IMR-90 (cell line): ENCODE measurements at regions not wholly inside any gene's neighbourhood (a gene's known extent, or its start where the extent isn't known, plus 50 kb on each side); places are given as distances from the start of the nearest gene placed in this dataset.

ENCODE experiments used
- ATAC-seq: fragments of 200-7000 bp; cut with Tn5 transposase; 2 replicates; pipeline ENCODE4 v1.9.1; 2020; ENCODE audit warnings: low read depth, mild to moderate bottlenecking, moderate library complexity
- BruUV-seq: library from RNA; stranded (reverse); fragments of 400-500 nt; replicated peaks from 2 replicates; lab custom pipeline; 2021; lab: Mats Ljungman, UMichigan
- CTCF ChIA-PET: fragments of 300-600 bp; formaldehyde crosslinking; extraction: SDS; loops from one replicate; lab custom pipeline; 2021; ENCODE audit warnings: antibody characterized with exemption; lab: Yijun Ruan, JAX
- POLR2A ChIA-PET: fragments of 300-600 bp; sonication (Branson Sonifier 250); formaldehyde crosslinking; loops from one replicate; lab custom pipeline; 2022; ENCODE audit warnings: antibody characterized with exemption; ENCODE audit not compliant: unreplicated experiment; lab: Charles Lee
- DNase-seq: peaks from one replicate; pipeline ENCODE4 v3.0.0; 2013
- H2AFZ ChIP-seq: replicated peaks from 2 replicates; pipeline ENCODE3; 2013; ENCODE audit warnings: low read length, mild to moderate bottlenecking; ENCODE audit not compliant: poor library complexity
- H2AK5ac ChIP-seq: 2 replicates; pipeline ENCODE4 v1.6.1; 2013; ENCODE audit warnings: low read depth, low read length, inconsistent platforms
- H2AK9ac ChIP-seq: replicated peaks from 2 replicates; pipeline ENCODE3; 2013; ENCODE audit warnings: mild to moderate bottlenecking, low read depth, low read length, moderate library complexity; ENCODE audit not compliant: poor library complexity
- H2BK120ac ChIP-seq: 2 replicates; pipeline ENCODE4 v1.6.1; 2013; ENCODE audit warnings: low read depth, low read length, inconsistent platforms
- H2BK15ac ChIP-seq: 3 replicates; pipeline ENCODE4 v1.6.1; 2013; ENCODE audit warnings: low read depth, low read length, inconsistent platforms
- H2BK20ac ChIP-seq: 2 replicates; pipeline ENCODE4 v1.6.1; 2013; ENCODE audit warnings: low read depth, mild to moderate bottlenecking, inconsistent platforms, low read length, moderate library complexity
- H2BK5ac ChIP-seq: 2 replicates; pipeline ENCODE4 v1.6.1; 2013; ENCODE audit warnings: mild to moderate bottlenecking, low read depth, low read length, inconsistent platforms; ENCODE audit not compliant: poor library complexity, severe bottlenecking
- H3K14ac ChIP-seq: replicated peaks from 2 replicates; pipeline ENCODE4 v1.6.1; 2013; ENCODE audit warnings: low read depth, low read length, inconsistent platforms
- H3K18ac ChIP-seq: 2 replicates; pipeline ENCODE4 v1.6.1; 2013; ENCODE audit warnings: low read depth, low read length, control low read depth
- H3K23ac ChIP-seq: 2 replicates; pipeline ENCODE4 v1.6.1; 2013; ENCODE audit warnings: low read depth, low read length, inconsistent platforms
- H3K27ac ChIP-seq: 2 replicates; pipeline ENCODE4 v1.5.1; 2013; ENCODE audit warnings: mild to moderate bottlenecking, control low read depth, low read length; ENCODE audit not compliant: insufficient read depth
- H3K27me3 ChIP-seq: 2 replicates; pipeline ENCODE4 v1.6.1; 2013; ENCODE audit warnings: low read length; ENCODE audit not compliant: control insufficient read depth, insufficient read depth
- H3K36me3 ChIP-seq: 2 replicates; pipeline ENCODE4 v1.6.1; 2013; ENCODE audit warnings: low read length, mixed read lengths; ENCODE audit not compliant: control insufficient read depth, insufficient read depth
- H3K4ac ChIP-seq: 2 replicates; pipeline ENCODE4 v1.6.1; 2013; ENCODE audit warnings: low read depth, low read length, inconsistent platforms
- H3K4me1 ChIP-seq: 2 replicates; pipeline ENCODE4 v1.6.1; 2013; ENCODE audit warnings: low read length, mixed read lengths; ENCODE audit not compliant: control insufficient read depth, insufficient read depth
- H3K4me2 ChIP-seq: 2 replicates; pipeline ENCODE4 v1.6.1; 2013; ENCODE audit warnings: low read depth, mild to moderate bottlenecking, control low read depth, low read length, moderate library complexity
- H3K4me3 ChIP-seq: 2 replicates; pipeline ENCODE4 v1.5.1; 2013; ENCODE audit warnings: low read depth, mild to moderate bottlenecking, control low read depth, low read length, moderate library complexity; ENCODE audit not compliant: insufficient read depth
- H3K56ac ChIP-seq: 2 replicates; pipeline ENCODE4 v1.6.1; 2013; ENCODE audit warnings: low read length, inconsistent platforms; ENCODE audit not compliant: insufficient read depth; ENCODE audit errors: extremely low read depth
- H3K79me1 ChIP-seq, 2 experiments: 2 replicates each; pipeline ENCODE4 v1.6.1; 2013; ENCODE audit warnings: low read length in 2 of 2, inconsistent platforms in 1 of 2, low read depth in 1 of 2
- H3K9ac ChIP-seq: 2 replicates; pipeline ENCODE4 v1.6.1; 2013; ENCODE audit warnings: low read depth, low read length, control low read depth
- H3K9me1 ChIP-seq: 2 replicates; pipeline ENCODE4 v1.6.1; 2013; ENCODE audit warnings: low read length, inconsistent platforms; ENCODE audit not compliant: insufficient read depth
- H3K9me3 ChIP-seq: 2 replicates; pipeline ENCODE4 v1.6.1; 2013; ENCODE audit warnings: low read length; ENCODE audit not compliant: control insufficient read depth, insufficient read depth
- H4K20me1 ChIP-seq: 2 replicates; pipeline ENCODE4 v1.6.1; 2013; ENCODE audit warnings: low read length, inconsistent platforms; ENCODE audit not compliant: insufficient read depth
- H4K5ac ChIP-seq: 2 replicates; pipeline ENCODE4 v1.6.1; 2013; ENCODE audit warnings: mild to moderate bottlenecking, low read depth, low read length, control low read depth
- H4K8ac ChIP-seq, 2 experiments: 2 replicates each; pipeline ENCODE4 v1.6.1; 2013; ENCODE audit warnings: low read depth in 2 of 2, low read length in 2 of 2, control low read depth in 1 of 2, inconsistent platforms in 1 of 2
- H4K91ac ChIP-seq: 2 replicates; pipeline ENCODE4 v1.6.1; 2013; ENCODE audit warnings: low read depth, low read length, inconsistent platforms; ENCODE audit not compliant: insufficient read depth
- MXI1 ChIP-seq: IDR thresholded peaks from 2 replicates; pipeline ENCODE4 v1.6.1; 2012; ENCODE audit warnings: low read depth, mild to moderate bottlenecking, low read length, moderate library complexity, borderline replicate concordance
- dilution Hi-C: fragments of 300-500 bp; cut with HindIII; formaldehyde crosslinking; loops from one replicate; pipeline ENCODE4 v1.14.3; 2018; ENCODE audit warnings: low sequenced_read_pairs; ENCODE audit not compliant: unreplicated experiment
- in situ Hi-C: fragments of 300-500 bp; cut with MboI; formaldehyde crosslinking; loops from 3 replicates; pipeline ENCODE4 v1.14.3; 2019; ENCODE audit warnings: low sequenced_read_pairs, inconsistent platforms, mixed read lengths
- intact Hi-C: fragments of 100-400 bp; cut with micrococcal nuclease; formaldehyde crosslinking; loops from 2 replicates; pipeline ENCODE4 v1.10.0; 2022

DNA sequence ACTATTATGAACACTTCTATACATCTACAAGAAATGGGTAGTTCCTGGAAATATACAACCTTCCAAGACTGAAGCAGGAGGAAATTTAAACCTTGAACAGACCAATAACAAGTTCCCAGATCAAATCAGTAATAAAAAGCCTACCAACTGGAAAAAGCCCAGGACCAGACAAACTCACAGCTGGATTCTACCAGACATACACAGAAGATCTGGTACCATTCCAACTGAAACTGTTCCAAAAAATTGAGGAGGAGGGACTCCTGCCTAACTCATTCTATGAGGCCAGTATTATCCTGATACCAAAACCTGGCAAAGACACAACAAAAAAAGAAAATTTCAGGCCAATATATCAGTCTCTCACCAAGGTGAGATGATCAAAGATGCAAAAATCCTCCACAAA is 189.4 kb downstream of the RPS29 start:
- no peak overlapping the region for H4K91ac ChIP-seq
- no peak overlapping the region for H4K8ac ChIP-seq
- POLR2A ChIA-PET: no interaction called here
- no peak for DNase-seq
- H2BK15ac ChIP-seq: no peak overlapping the region
- H3K9me3 ChIP-seq: no peaks in the 10 kb centered on the region
- no peak overlapping the region for H4K5ac ChIP-seq
- no peak overlapping the region for H2BK5ac ChIP-seq
- no peaks in the 10 kb centered on the region for H3K27me3 ChIP-seq
- no peaks in the 10 kb centered on the region for H3K4me1 ChIP-seq
- no peak overlapping the region for H3K4ac ChIP-seq
- H3K4me2 ChIP-seq: no peak overlapping the region
- intact Hi-C loops (no loop called here), in situ Hi-C loops (no loop called here), dilution Hi-C loops (no loop called here)
- no peak overlapping the region for H3K23ac ChIP-seq
- H3K14ac ChIP-seq: no peak overlapping the region
- H3K9ac ChIP-seq: no peak overlapping the region
- no TSS peak for BruUV-seq
- CTCF ChIA-PET: no interaction called here
- H3K18ac ChIP-seq: no peak overlapping the region
- no peaks in the 10 kb centered on the region for H3K36me3 ChIP-seq
- H3K27ac ChIP-seq: no peak overlapping the region
- H3K4me3 ChIP-seq: no peak overlapping the region
- no peaks in the 10 kb centered on the region for H3K79me1 ChIP-seq
- H2BK20ac ChIP-seq: no peak overlapping the region
- H2AFZ ChIP-seq: no peak overlapping the region
- no peaks in the 10 kb centered on the region for H4K20me1 ChIP-seq
- H2AK9ac ChIP-seq: no peak overlapping the region
- H3K9me1 ChIP-seq: no peaks in the 10 kb centered on the region
- no peak overlapping the region for H3K56ac ChIP-seq
- no peak overlapping the region for H2AK5ac ChIP-seq
- no peak overlapping the region for H2BK120ac ChIP-seq
- TF ChIP-seq MXI1: no peak
- no peak for ATAC-seq
